Keratinocyte (primary cell): ENCODE measurements at regions not wholly inside any gene's neighbourhood (a gene's known extent, or its start where the extent isn't known, plus 50 kb on each side); places are given as distances from the start of the nearest gene placed in this dataset.

Experiments
- EZH2 ChIP-seq: IDR thresholded peaks from one replicate; pipeline ENCODE4 v1.6.1; 2012; ENCODE audit warnings: inconsistent platforms, mild to moderate bottlenecking, low read length, moderate library complexity
- TF ChIP-seq, protein P1 (sequence below), 3 experiments: IDR thresholded peaks in 1 of 3; conservative IDR thresholded peaks in 1 of 3; optimal IDR thresholded peaks in 1 of 3; 2 replicates in 2 of 3; 3 replicates in 1 of 3; pipeline versions ENCODE3 to v1.5.1; 2011; ENCODE audit warnings: low read length in 3 of 3, mild to moderate bottlenecking in 3 of 3, moderate library complexity in 2 of 3, control low read depth in 1 of 3, inconsistent platforms in 1 of 3; ENCODE audit not compliant: insufficient read depth in 2 of 3; ENCODE audit errors: extremely low read depth in 1 of 3

DNA sequence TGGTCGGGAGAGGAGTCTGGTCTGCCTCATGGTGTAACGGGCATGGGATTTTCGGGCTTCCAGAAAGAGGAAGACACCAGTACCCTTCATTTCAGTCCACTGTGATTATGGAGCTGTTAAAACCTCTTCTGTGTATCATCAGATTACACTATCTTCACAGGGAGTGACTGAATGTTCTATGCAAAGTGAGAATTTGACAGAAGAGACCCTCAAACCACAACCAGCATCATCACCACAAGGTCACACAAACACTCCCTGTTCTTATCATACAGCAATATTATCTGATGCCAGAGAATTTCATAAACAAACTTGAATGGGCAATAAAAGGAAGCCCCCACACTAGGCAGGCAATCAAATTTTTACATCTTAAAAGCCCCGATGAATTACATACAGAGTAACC lies 164.2 kb downstream of the PDGFRA start:
- TF ChIP-seq, protein P1, sequence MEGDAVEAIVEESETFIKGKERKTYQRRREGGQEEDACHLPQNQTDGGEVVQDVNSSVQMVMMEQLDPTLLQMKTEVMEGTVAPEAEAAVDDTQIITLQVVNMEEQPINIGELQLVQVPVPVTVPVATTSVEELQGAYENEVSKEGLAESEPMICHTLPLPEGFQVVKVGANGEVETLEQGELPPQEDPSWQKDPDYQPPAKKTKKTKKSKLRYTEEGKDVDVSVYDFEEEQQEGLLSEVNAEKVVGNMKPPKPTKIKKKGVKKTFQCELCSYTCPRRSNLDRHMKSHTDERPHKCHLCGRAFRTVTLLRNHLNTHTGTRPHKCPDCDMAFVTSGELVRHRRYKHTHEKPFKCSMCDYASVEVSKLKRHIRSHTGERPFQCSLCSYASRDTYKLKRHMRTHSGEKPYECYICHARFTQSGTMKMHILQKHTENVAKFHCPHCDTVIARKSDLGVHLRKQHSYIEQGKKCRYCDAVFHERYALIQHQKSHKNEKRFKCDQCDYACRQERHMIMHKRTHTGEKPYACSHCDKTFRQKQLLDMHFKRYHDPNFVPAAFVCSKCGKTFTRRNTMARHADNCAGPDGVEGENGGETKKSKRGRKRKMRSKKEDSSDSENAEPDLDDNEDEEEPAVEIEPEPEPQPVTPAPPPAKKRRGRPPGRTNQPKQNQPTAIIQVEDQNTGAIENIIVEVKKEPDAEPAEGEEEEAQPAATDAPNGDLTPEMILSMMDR (optimal IDR thresholded peaks at IDR 0.05 in 1 of 3, IDR thresholded peaks at IDR 0.05 in 1 of 3, conservative IDR thresholded peaks at IDR 0.05 in 1 of 3; ENCODE audit: extremely low read depth in 1 of 3, insufficient read depth in 2 of 3, low read length in 3 of 3), result no peak
- TF ChIP-seq EZH2, result no peak
